ENCODE measurements at regions not wholly inside any gene's neighbourhood (a gene's known extent, or its start where the extent isn't known, plus 50 kb on each side); places are given as distances from the start of the nearest gene placed in this dataset.

DNA sequence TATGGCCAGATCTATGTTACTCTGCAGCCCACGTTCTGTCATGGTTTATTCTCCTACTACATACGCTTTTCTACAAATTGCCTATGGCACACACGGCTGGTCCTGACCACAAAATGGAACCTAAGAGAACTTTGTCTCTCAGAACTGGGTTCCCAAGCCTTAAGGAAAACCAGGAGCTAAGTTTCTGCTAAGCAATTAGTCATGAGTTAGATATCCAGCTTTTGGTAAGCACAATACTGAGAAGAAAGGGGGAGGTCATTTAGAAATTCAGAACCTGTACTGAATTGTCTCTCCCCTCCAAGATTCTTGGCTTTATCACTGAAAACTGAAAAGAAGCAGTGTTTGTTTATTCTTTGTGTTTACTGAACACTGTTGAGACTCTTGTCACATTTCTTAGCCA is 283.5 kb upstream of the TANK start:
- no peak for TF ChIP-seq CTCF (conservative IDR thresholded peaks at IDR 0.05; ENCODE audit: low read depth in 2 of 2)
- TF ChIP-seq EZH2 (IDR thresholded peaks at IDR 0.05; ENCODE audit: low read depth, unreplicated experiment): no peak
